Tibial artery (tissue), 4 donors: ENCODE measurements at regions not wholly inside any gene's neighbourhood (a gene's known extent, or its start where the extent isn't known, plus 50 kb on each side); places are given as distances from the start of the nearest gene placed in this dataset.
A peak's percentile ranks its signal among the peaks of the same experiment; 100 is the strongest.

Experiments
- DNase-seq, 2 donors: peaks; one replicate each; pipeline ENCODE4 v3.0.0-alpha.2; 2019
- H3K27ac ChIP-seq, 2 donors: fragments of 200-600 bp; sonication (generic) in 1 of 2; 1 replicate in 1 of 2; 2 replicates in 1 of 2; pipeline ENCODE4 v1.5.1; 2018 to 2019; ENCODE audit warnings: mild to moderate bottlenecking in 1 of 2
- H3K27me3 ChIP-seq, 2 donors: fragments of 200-600 bp; sonication (generic) in 1 of 2; one replicate each; pipeline versions ENCODE4 v1.5.1 to v1.6.0; 2016 to 2019
- H3K36me3 ChIP-seq, 3 donors: fragments of 200-600 bp; sonication (generic) in 2 of 3; one replicate each; pipeline ENCODE4 v1.5.1; 2016 to 2019; ENCODE audit warnings: mild to moderate bottlenecking in 2 of 3
- H3K4me1 ChIP-seq, 4 donors: fragments of 200-600 bp; sonication (generic) in 2 of 4; 1 replicate in 3 of 4; 2 replicates in 1 of 4; pipeline ENCODE4 v1.5.1; 2016 to 2019
- H3K4me3 ChIP-seq, 2 donors: fragments of 200-600 bp; sonication (generic) in 1 of 2; 1 replicate in 1 of 2; 2 replicates in 1 of 2; pipeline ENCODE4 v1.5.1; 2018 to 2019; ENCODE audit warnings: mild to moderate bottlenecking in 2 of 2
- H3K9me3 ChIP-seq, 3 donors: fragments of 200-600 bp; sonication (generic) in 1 of 3; one replicate each; pipeline ENCODE4 v1.5.1; 2016 to 2019
- CTCF ChIP-seq, 2 experiments: fragments of 200-600 bp in 1 of 2; fragments of 450-650 bp in 1 of 2; IDR thresholded peaks; one replicate each; pipeline ENCODE4 v1.5.1; 2017 to 2019; ENCODE audit warnings: antibody characterized with exemption in 2 of 2, mild to moderate bottlenecking in 1 of 2, moderate library complexity in 1 of 2
- intact Hi-C: fragments of 100-400 bp; cut with DNase I; formaldehyde crosslinking; loops from one replicate; pipeline ENCODE4 v1.15.0; 2023; ENCODE audit warnings: low total_unique reads

GRCh38 chr2:43130548-43130875 is 95.9 kb downstream of the ZFP36L2 start:
- H3K27ac ChIP-seq = peak overlapping the region; percentile 14 to 42
- H3K27me3 ChIP-seq = no peaks in the 10 kb centered on the region
- intact Hi-C loops = no loop called here
- H3K36me3 ChIP-seq = no peaks in the 10 kb centered on the region
- H3K4me3 ChIP-seq = no peak overlapping the region
- no peaks in the 10 kb centered on the region for H3K9me3 ChIP-seq
- peaks cover 8 to 41% (median 24%) of the 10 kb centered on the region in 4 donors for H3K4me1 ChIP-seq
- TF ChIP-seq CTCF (IDR thresholded peaks at IDR 0.05) = no peak
- peak in 1 of 2 donors; percentile 64 for DNase-seq

- DNase-seq = peak; percentile 67 to 82
- Histone ChIP-seq H3K27ac (peak overlapping the region; percentile 30 to 42), H3K9me3 (no peaks in the 10 kb centered on the region), H3K4me1 (peaks cover 8 to 41% (median 24%) of the 10 kb centered on the region in 4 donors), H3K4me3 (no peak overlapping the region), H3K36me3 (no peaks in the 10 kb centered on the region), H3K27me3 (no peaks in the 10 kb centered on the region)
- TF ChIP-seq CTCF (IDR thresholded peaks at IDR 0.05) = no peak
- intact Hi-C loops = no loop called here
Measured at GRCh38 chr2:43129676-43130547, 96.5 kb downstream of the ZFP36L2 start.

- no peak for TF ChIP-seq CTCF (IDR thresholded peaks at IDR 0.05)
- intact Hi-C loops = no loop called here
- Histone ChIP-seq H3K36me3 (no peaks in the 10 kb centered on the region), H3K9me3 (no peaks in the 10 kb centered on the region), H3K4me3 (no peak overlapping the region), H3K4me1 (peaks cover 8 to 41% (median 24%) of the 10 kb centered on the region in 4 donors), H3K27ac (no peak overlapping the region), H3K27me3 (no peaks in the 10 kb centered on the region)
- no peak for DNase-seq
Measured at GRCh38 chr2:43128559-43128955, 97.8 kb downstream of the ZFP36L2 start.

GRCh38 chr2:43127941-43128558 is 98.4 kb downstream of the ZFP36L2 start:
- Histone ChIP-seq H3K27ac (no peak overlapping the region), H3K27me3 (no peaks in the 10 kb centered on the region), H3K9me3 (no peaks in the 10 kb centered on the region), H3K4me1 (peaks cover 8 to 39% (median 24%) of the 10 kb centered on the region in 4 donors), H3K36me3 (no peaks in the 10 kb centered on the region), H3K4me3 (no peak overlapping the region)
- DNase-seq = no peak
- intact Hi-C loops = no loop called here
- TF ChIP-seq CTCF (IDR thresholded peaks at IDR 0.05) = no peak

GRCh38 chr2:43127208-43127940 is 99.0 kb downstream of the ZFP36L2 start:
- H3K27me3 ChIP-seq = no peaks in the 10 kb centered on the region
- peak; percentile 24 to 40 for TF ChIP-seq CTCF (IDR thresholded peaks at IDR 0.05)
- intact Hi-C loops = no loop called here
- H3K4me1 ChIP-seq = peaks cover 8 to 32% (median 24%) of the 10 kb centered on the region in 4 donors
- H3K36me3 ChIP-seq = no peaks in the 10 kb centered on the region
- DNase-seq = peak in 1 of 2 donors; percentile 69
- H3K4me3 ChIP-seq = no peak overlapping the region
- no peak overlapping the region for H3K27ac ChIP-seq
- no peaks in the 10 kb centered on the region for H3K9me3 ChIP-seq
